GM13977 (cell line): ENCODE measurements at regions not wholly inside any gene's neighbourhood (a gene's known extent, or its start where the extent isn't known, plus 50 kb on each side); places are given as distances from the start of the nearest gene placed in this dataset.
"Not testable (repeated sequence)": the region's sequence is repeated elsewhere in the genome, so short reads cannot be mapped to it uniquely, and the experiment has no call there.

ENCODE experiments used
- DNase-seq: peaks from one replicate; pipeline ENCODE4 v3.0.0; 2012; ENCODE audit warnings: low spot score
- in situ Hi-C: fragments of 300-500 bp; cut with MboI; formaldehyde crosslinking; loops from one replicate; pipeline ENCODE4 v1.12.0; 2022; ENCODE audit warnings: low sequenced_read_pairs, low pct_unique_long_range_greater_than_20kb, mixed read lengths, inconsistent platforms; ENCODE audit not compliant: unreplicated experiment
- TF ChIP-seq, protein P1 (sequence below): IDR thresholded peaks from 2 replicates; pipeline ENCODE4 v1.5.1; 2012; ENCODE audit warnings: mild to moderate bottlenecking, control low read depth; ENCODE audit not compliant: insufficient read depth; ENCODE audit errors: extremely low read depth, missing control alignments

GRCh38 chr2:150677551-150677950 lies 190.1 kb upstream of the RND3 start:
- TF ChIP-seq, protein P1, sequence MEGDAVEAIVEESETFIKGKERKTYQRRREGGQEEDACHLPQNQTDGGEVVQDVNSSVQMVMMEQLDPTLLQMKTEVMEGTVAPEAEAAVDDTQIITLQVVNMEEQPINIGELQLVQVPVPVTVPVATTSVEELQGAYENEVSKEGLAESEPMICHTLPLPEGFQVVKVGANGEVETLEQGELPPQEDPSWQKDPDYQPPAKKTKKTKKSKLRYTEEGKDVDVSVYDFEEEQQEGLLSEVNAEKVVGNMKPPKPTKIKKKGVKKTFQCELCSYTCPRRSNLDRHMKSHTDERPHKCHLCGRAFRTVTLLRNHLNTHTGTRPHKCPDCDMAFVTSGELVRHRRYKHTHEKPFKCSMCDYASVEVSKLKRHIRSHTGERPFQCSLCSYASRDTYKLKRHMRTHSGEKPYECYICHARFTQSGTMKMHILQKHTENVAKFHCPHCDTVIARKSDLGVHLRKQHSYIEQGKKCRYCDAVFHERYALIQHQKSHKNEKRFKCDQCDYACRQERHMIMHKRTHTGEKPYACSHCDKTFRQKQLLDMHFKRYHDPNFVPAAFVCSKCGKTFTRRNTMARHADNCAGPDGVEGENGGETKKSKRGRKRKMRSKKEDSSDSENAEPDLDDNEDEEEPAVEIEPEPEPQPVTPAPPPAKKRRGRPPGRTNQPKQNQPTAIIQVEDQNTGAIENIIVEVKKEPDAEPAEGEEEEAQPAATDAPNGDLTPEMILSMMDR = no peak
- DNase-seq = no peak
- in situ Hi-C loops = no loop called here

DNA sequence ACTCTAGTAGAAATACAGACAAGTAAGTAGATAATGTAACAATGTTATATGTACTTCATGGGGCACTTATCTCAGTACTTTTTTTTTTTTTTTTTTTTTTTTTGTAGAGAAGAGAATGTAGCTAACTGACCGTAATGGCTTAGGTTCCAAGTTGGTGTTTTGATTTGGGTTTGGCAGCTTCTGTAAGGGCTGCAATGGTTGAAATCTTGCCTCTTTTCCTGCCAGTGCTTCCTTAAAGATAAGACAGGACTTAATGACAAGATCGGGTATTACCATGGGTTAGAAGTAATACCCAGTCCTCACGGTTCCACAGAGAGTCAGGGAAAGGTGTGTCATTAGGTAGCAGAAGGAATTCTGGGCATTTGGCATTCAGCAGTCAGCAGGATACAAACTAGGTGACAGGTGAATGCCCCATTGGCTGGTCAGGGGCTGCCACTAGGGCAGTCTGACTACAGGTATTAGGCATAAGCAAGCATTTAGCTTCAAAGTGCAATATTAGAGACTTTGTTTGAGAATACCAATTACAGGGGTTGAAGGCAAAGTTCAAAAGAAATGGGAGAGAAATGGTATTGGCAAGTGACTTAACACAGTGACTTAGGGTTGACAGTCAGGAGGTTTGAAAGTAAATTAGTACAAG lies 189.4 kb upstream of the RND3 start:
- TF ChIP-seq, protein P1 = no peak
- DNase-seq = no peak
- in situ Hi-C loops = no loop called here

DNA sequence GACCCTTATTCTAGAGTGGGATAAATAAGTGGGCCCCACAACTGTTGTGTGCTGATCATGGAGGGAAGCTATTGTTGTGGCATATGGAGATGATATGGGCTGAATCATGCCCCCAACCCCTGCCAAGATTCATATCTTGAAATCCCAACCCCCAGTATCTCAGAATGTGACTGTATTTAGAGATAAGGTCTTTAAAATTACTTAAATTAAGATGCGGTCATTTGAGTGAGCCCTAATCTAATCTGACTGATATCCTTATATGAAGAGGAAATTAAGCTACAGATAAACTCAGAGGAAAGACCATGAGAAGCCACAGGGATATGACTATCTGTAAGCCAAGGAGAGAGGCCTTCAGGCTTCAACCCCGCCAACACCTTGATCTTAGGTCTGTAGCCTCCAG lies 188.3 kb upstream of the RND3 start:
- in situ Hi-C loops = no loop called here
- no peak for DNase-seq
- TF ChIP-seq, protein P1 = no peak

DNA sequence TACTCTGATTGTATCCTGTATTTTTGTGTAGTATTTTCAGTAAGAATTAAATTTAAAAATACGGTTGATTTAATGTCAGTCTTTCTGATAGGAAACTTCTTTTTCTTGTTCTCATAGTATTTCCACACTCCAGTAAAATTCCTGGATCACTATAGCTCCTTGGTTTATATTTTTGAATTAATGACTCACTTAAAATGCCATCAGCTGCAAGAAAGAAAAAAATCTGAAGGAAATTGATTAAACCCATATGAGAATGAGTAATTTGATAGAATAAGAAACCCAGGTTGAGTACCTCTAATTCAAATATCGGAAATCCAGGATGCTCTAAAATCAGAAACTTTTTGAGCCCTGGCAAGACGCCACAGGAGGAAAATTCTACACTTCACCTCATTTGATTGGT lies 186.8 kb upstream of the RND3 start:
- TF ChIP-seq, protein P1 = no peak
- in situ Hi-C loops = no loop called here
- DNase-seq = no peak

GRCh38 chr2:150672311-150672710 lies 184.8 kb upstream of the RND3 start:
- DNase-seq = no peak
- TF ChIP-seq, protein P1 = no peak
- in situ Hi-C loops = no loop called here

GRCh38 chr2:150669492-150669891 lies 182.0 kb upstream of the RND3 start:
- in situ Hi-C loops = no loop called here

GRCh38 chr2:150667039-150667438 lies 179.6 kb upstream of the RND3 start:
- DNase-seq, in situ Hi-C loops: not testable (repeated sequence)

More at GRCh38 chr2:150669492-150669891, 182.0 kb upstream of the RND3 start:
- TF ChIP-seq, protein P1 = no peak
- DNase-seq = no peak
